GM23248 (cell line): ENCODE measurements at regions not wholly inside any gene's neighbourhood (a gene's known extent, or its start where the extent isn't known, plus 50 kb on each side); places are given as distances from the start of the nearest gene placed in this dataset.

Source experiments
- EZH2 ChIP-seq: fragments of 200-600 bp; sonication (generic); IDR thresholded peaks from 2 replicates; pipeline ENCODE4 v1.6.1; 2018; ENCODE audit warnings: antibody characterized with exemption, mild to moderate bottlenecking; ENCODE audit not compliant: insufficient read depth, poor library complexity, severe bottlenecking
- EZH2phosphoT487 ChIP-seq: fragments of 200-600 bp; sonication (generic); IDR thresholded peaks from 2 replicates; pipeline ENCODE4 v1.6.1; 2018; ENCODE audit warnings: antibody characterized with exemption, moderate library complexity, mild to moderate bottlenecking, low read depth; ENCODE audit not compliant: insufficient read depth

- TF ChIP-seq EZH2phosphoT487, result no peak
- TF ChIP-seq EZH2, result no peak
These were observed 280.3 kb upstream of the MME start for GRCh38 chr3:154799800-154800199.
